C4-2B (cell line): ENCODE measurements at regions not wholly inside any gene's neighbourhood (a gene's known extent, or its start where the extent isn't known, plus 50 kb on each side); places are given as distances from the start of the nearest gene placed in this dataset.
"Not testable (repeated sequence)": the region's sequence is repeated elsewhere in the genome, so short reads cannot be mapped to it uniquely, and the experiment has no call there.

ENCODE experiments used
- CTCF ChIP-seq: fragments of 450-650 bp; conservative IDR thresholded peaks from 2 replicates; pipeline ENCODE4 v1.5.1; 2017; ENCODE audit warnings: mild to moderate bottlenecking
- ZFX ChIP-seq: fragments of 450-650 bp; IDR thresholded peaks from 2 replicates; pipeline ENCODE4 v1.6.1; 2017

DNA sequence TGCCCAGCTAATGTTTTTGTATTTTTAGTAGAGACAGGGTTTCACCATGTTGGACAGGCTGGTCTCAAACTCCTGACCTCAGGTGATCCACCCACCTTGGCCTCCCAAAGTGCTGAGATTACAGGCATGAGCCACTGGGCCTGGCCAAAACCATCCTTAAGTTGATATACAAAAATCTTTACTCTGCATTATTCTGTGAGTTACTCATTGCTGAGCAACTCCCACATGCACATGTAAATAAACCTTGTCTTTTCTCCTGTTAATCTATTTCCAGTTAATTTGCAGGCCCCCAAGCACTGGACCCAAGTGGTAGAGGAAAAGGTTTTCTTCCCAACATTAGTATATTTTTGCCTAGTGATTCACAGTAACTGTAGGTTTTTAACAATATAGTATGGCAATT is 242.8 kb downstream of the KLF5 start:
- not testable (repeated sequence) for TF ChIP-seq CTCF, ZFX
